Upper lobe of left lung (tissue), 4 donors: ENCODE measurements at regions not wholly inside any gene's neighbourhood (a gene's known extent, or its start where the extent isn't known, plus 50 kb on each side); places are given as distances from the start of the nearest gene placed in this dataset.

Source experiments
- CTCF ChIP-seq, 6 experiments: fragments of 450-650 bp in 4 of 6; fragments of 200-600 bp in 2 of 6; sonication (generic) in 2 of 6; IDR thresholded peaks; one replicate each; pipeline ENCODE4 v1.5.1; 2016 to 2019; ENCODE audit warnings: antibody characterized with exemption in 6 of 6
- EP300 ChIP-seq, 4 donors: sonication (generic); formaldehyde crosslinking; IDR thresholded peaks; one replicate each; pipeline ENCODE4 v1.5.1; 2017; ENCODE audit warnings: antibody characterized with exemption in 4 of 4, control low read depth in 2 of 4
- POLR2A ChIP-seq, 4 donors: fragments of 450-650 bp; IDR thresholded peaks; one replicate each; pipeline ENCODE4 v1.5.1; 2016 to 2017; ENCODE audit warnings: antibody characterized with exemption in 4 of 4, mild to moderate bottlenecking in 2 of 4
- POLR2AphosphoS5 ChIP-seq, 2 donors: sonication (generic); formaldehyde crosslinking; IDR thresholded peaks; one replicate each; pipeline ENCODE4 v1.5.1; 2017; ENCODE audit warnings: antibody characterized with exemption in 2 of 2

- TF ChIP-seq CTCF (IDR thresholded peaks at IDR 0.05) = no peak
- TF ChIP-seq POLR2A (IDR thresholded peaks at IDR 0.05) = no peak
- TF ChIP-seq POLR2AphosphoS5 (IDR thresholded peaks at IDR 0.05) = no peak
- TF ChIP-seq EP300 (IDR thresholded peaks at IDR 0.05) = no peak
These were observed 310.8 kb downstream of the BMP7 start for GRCh38 chr20:56955680-56956079.
